Urothelium cell line (cell line): ENCODE measurements at regions not wholly inside any gene's neighbourhood (a gene's known extent, or its start where the extent isn't known, plus 50 kb on each side); places are given as distances from the start of the nearest gene placed in this dataset.

Experiments used
- DNase-seq: peaks from one replicate; pipeline ENCODE4 v3.0.0; 2011; ENCODE audit warnings: low spot score, mixed read lengths
- FAIRE-seq: peaks from 2 replicates; lab custom pipeline; 2011; peaks lifted over from hg19 to GRCh38; lab: Jason Lieb, UNC

DNA sequence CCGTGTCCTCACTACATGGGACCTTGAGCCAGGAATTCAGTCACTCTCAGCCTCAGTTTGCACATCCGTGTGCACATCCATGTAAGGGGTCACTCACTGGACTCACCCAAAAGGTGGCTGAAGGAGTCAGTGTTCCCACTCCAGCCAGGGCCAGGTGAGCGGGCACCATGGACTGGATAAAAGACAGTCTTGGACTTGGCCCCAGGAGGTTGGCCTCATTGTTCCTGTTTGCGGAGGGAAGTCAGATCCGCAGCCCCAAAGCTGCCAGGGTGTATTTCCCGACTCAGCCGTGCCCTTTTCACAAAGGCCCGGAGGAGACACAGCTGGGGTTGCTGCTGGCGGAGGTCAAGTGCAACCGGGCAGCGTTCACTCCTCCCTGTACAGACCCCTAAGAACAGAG is 170.7 kb upstream of the MYL2 start:
- FAIRE-seq (no peak), DNase-seq (no peak)

DNA sequence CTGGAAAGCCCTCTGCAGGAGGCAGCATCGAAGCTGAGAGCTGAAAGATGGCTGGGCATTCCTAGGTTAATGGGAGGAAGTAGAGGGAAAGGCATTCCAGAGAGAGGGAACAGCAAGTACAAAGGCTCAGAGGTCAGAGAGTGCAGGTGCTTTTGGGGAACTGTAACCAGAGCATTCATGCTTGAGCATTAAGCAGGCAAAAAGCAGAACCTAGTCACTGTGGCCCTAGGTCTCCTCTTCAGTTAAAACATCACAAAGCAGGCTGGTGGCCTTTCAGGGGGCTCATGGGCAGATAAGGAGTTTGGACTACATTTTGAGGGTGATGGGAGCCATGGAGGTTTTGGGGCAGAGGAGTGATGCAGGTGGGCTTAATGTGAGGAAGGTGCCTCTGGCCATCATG is 169.2 kb upstream of the MYL2 start:
- DNase-seq: no peak
- no peak for FAIRE-seq

DNA sequence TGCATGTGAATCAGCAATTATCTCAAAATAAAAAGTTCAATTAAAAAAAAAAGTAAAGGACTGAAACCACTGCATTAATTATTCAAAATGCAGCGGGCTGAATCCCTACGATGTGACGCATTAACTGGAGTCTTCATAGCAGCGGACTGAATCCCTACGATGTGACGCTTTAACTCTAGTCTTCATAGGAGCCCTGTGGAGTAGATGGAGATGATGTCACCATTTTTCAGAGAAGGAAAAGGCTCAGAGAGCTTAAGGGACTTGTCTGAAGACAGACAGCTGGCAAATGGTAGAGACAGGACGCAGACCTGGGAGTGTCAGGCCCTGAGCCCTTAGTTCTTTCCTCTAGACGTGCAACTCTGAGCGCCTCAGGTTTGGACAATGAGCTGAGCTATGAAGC is 168.0 kb upstream of the MYL2 start:
- DNase-seq (no peak), FAIRE-seq (no peak)

DNA sequence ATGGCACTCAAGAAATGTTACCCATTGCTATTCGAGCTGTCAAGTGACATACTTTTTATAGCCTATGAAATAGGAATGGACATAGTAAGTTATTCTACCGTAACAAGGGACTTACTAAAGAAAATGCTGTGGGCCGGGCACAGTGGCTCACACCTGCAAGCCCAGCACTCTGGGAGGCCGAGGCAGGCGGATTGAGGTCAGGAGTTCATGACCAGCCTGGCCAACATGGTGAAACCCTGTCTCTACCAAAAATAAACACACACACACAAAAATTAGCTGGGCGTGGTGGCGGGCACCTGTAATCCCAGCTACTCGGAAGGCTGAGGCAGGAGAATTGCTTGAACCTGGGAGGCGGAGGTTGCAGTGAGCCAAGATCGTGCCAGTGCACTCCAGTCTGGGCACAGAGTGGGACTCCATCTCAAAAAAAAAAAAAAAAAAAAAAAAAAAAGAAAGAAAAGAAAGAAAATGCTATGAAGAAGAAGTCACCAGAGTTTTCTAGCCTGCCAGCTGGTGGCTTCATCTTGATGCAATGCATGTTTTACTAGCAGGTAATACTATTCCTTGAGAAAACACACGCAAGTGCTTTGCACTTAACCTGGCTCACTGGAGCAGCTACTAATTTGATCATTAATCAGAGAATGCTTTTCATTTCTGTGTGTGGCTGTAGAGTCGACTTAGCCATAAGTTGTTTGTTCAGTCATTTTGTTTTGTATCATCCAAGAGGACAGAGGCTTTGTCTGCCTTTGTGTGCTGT is 166.7 kb upstream of the MYL2 start:
- DNase-seq: no peak
- FAIRE-seq: no peak

DNA sequence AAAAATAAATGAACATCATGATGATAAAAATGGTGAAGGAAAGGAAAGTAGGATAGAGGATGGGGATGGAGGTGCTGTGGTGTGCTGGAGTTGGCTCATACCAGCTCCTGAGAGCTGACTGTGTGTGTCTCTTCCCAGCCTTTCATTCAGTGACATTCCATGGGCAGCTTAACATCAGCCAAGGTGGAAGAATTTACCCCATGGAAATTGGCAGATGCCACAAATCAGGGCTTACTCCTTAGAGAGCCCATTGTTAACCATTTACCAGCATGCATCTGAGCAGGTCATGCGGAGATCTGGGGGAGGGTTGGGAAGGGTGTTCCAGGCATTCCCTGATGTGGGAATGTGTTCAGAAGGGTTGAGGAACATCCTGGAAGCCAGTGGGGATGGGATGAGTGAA is 164.7 kb upstream of the MYL2 start:
- FAIRE-seq: no peak
- DNase-seq: no peak

DNA sequence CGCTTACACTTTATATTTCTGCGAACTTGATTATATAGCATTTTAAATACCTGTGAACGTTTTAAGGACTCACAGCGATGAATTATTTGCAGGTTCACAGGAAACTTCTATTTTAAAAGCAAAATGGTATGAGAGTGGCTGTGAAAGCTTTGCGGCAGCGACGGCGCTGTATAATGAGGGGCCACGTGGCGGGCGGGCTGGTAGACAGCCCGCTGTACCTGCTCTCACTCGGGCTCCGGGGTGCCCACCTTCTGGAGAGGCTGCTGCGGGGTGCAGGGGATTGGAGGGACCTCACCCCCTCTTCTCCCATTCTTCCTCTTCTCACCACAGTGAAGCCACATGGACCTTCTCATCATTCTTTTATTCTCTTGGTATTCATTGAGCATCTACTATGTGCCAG is 164.2 kb upstream of the MYL2 start:
- no peak for DNase-seq
- FAIRE-seq: no peak

DNA sequence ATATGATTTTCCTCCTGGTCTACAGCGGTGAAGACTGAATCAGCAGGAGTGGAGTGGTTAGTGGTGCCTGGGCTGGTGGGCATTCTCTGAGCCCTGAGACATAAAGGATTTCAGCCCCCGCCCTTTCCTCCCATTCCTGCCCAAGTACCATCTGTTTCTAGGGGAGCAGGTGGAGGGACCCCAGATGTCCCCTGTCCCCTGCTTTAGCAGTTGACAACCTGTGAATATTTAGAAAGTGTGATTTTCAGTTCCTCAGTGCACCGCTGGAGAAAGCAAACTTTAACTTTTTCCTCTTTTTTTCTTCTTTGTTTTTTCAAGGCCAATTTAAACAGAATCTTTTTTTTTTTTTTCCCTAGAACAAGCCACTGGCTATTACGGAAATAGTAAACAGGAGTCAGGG is 163.8 kb upstream of the MYL2 start:
- FAIRE-seq: no peak

DNA sequence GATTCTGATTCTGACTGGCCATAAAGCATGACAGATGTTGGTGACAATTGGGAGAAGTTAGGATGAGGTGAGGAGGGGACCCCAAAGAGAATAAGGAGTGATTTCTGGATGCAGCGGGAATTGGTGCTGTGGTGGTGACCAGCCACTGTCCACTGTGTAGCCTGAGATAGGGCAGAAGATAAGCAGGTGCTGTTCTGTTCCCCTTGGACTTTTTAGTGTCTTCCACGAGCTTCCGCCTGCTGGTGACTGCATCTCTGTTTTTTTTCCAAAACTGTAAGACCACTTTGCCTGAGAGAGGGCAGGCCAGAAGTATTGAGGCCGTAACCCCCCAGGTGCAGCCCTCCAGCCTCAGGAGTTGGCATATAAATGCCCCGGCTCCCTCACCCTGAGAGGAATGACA is 161.2 kb upstream of the MYL2 start:
- DNase-seq (no peak), FAIRE-seq (no peak)

More for the DNA sequence above, 163.8 kb upstream of the MYL2 start:
- no peak for DNase-seq

DNA sequence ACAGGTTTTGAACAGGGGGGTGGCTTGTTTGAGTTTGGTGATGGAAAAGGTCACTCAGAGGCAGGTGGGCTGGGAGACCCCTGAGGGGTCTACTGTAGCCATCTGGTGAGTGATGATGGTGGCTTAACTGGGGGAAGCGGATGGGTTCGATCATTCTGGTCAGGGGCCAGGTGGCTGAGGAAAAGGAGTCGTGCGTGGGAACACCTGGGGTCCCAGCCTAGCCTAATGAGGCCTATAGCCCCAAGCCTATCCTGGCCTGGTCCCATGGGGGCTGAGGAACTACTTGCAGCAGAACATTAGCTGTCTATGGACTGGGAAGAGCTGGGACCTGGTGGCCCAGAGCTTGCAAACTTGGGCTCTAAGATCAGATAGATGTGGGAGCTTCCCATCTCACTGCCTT is 158.4 kb upstream of the MYL2 start:
- DNase-seq: no peak
- FAIRE-seq: no peak

DNA sequence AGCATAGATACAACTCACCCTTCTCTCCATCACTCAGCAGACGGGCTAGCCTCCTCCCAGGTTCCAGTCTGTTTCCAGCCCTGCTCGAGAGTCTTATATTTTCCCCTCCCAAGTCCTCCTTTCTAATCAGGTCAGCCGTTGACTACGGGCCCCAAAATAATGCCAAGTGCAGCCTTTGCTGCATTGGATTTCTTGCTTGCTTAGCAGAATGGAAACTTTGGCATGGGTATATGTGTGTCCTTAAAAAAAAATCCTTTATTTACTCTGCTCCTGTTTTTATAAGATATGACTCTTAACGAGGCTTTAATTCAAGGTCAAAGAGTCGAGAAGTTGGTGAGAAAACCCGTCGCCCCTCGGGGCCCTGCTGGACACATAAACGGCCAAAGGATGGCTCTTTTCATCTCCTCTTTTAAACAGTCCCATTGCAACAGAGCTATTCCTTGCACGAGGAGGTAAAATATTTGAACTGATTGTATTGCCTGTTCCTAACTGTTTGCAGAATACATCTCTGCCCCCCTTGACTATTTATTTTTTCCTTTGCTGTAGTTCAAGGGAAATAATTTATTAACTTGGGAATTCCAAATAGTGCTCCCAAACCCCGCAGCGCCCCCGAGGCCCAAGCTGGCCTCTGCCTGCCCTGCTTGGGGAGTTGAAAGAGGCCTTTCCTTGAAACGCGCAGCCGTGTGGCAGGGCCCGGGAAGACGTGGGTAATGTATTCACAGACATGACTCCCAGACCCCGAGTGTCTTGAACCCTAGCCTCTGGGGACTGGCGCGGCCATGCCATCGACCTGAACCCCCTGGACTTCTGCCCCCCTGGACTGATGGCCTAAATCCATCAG is 156.5 kb upstream of the MYL2 start:
- no peak for DNase-seq
- FAIRE-seq: no peak

DNA sequence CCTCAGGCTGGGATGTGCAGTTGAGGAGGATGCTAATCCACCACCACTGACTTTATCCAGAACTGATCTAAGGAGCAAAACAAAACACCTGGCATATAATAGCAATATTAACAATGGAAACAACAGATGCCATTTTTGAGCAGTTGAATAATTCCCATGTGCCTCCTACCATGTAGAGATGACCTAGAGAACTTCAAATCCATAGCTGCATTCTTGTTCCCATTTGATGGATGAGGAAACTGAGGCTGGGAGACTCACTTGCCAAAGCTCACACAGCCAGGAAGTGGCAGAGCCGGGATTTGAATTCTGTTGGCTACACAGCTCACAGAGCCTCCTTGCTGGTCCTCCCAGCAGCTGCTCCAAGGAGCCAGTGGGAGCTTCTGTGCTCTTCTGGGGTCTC is 155.8 kb upstream of the MYL2 start:
- DNase-seq: no peak
- no peak for FAIRE-seq

DNA sequence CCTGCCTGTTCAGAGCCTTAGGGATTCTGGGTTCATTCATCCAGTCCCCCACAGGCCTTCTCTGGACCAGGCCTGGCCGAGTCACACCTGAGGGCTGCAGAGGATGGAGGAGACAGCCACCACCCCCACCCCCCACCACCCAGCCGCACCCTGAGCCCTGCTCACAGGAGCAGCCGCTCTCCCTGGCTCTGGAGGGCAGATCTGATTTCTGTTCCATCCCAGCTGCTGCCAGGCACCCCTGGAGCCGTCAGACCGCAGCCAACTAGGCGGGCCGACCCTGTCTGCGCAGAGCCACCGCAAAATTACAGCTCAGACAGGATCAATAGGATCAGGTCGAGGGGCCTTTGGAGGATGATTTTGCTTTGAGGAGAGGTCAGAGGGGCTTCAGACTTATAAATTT is 154.6 kb upstream of the MYL2 start:
- FAIRE-seq (no peak), DNase-seq (no peak)

DNA sequence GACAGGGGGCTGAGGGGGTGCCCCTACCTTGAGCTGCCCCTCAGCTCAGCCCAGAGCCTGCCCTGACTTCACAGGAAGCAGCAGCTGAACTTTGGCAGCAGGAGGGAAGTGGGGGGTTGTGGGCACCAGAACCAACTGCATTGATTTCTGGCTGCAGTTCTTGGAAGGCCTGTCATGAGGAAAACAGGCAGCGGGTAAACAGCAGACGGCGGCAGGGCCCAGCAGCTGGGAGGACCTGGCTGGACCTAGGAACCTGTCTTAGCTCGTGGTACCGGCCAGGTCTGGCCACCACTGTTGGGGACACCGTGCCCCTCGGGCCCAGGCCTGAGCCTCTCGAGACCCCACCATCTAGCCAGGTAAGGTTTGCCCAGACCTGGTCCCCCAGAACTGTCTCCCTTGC is 154.2 kb upstream of the MYL2 start:
- DNase-seq: no peak
- no peak for FAIRE-seq

DNA sequence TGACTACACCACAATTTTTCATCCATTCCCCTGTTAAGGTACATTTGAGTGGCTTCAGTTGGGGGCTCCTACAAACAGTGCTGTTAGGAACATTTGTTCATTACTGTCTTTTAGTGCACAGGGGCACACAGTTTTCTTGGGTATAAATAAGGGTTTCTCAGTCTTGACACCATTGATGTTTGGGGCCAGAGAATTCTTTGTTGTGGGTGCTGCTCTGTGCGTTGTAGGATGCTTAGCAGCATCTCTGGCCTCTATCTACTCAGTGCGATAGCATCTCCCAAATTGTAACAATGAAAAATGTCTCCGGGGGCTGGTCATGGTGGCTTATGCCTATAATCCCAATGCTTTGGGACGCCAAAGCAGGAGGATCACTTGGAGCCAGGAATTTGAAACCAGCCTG is 153.0 kb upstream of the MYL2 start:
- DNase-seq (no peak), FAIRE-seq (no peak)

DNA sequence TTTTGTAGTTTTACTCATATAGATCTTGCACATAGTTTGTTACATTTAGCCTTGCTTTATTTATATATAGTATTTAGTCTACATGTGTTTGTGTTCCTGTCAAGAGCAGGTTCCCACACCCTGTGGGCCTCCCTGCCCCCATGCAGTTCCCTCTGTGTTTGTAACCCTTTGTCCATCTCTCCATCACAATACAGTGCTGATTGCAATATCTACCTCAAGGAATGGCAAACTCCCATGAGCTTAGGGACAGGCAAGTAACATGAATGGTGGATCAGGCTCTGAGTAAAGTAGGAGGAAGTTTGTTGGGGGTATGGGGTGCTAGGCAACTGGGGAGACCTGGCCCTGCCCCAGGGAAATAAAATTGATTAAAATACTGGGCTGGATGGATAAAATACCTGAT is 151.9 kb upstream of the MYL2 start:
- DNase-seq (no peak), FAIRE-seq (no peak)

DNA sequence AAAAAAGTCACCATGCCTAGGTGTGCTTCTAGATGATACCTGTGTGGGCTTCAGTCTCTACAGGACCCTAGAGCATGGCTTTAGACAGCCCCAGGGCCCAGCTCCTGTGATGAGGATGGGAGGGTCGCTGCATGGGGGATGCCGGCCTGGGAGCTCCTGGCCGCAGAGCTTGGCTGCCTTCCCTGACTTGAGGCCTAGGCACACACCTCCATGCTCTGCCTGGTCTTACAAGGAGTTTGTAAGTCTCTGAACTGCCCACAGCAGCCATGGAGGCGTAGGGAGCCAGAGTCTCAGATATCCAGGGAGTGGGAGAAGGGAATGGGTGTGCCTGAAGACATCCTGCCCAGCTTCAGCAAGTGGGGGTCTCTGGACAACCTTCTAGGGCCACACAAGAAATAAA is 149.5 kb upstream of the MYL2 start:
- FAIRE-seq (no peak), DNase-seq (no peak)

DNA sequence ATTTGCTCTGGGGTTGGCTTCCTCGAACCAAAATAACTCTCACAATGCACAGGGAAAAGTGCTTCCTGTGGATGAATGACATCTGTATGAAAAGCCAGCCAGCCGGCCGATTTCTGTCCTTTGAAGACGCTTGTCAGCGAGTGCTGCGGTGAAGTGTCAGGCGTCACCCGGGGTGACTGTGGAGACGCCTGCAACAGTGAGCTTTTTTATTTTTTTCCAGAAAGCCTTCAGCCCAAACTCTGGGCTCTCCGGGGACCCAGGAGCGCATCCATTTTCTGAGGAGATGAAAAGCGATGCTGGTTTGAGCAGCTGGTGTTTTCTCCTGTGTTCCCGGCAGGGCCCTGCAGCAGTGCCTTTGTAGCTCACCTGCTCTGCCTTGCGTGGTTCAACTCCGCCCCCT is 147.9 kb upstream of the MYL2 start:
- DNase-seq (no peak), FAIRE-seq (no peak)

DNA sequence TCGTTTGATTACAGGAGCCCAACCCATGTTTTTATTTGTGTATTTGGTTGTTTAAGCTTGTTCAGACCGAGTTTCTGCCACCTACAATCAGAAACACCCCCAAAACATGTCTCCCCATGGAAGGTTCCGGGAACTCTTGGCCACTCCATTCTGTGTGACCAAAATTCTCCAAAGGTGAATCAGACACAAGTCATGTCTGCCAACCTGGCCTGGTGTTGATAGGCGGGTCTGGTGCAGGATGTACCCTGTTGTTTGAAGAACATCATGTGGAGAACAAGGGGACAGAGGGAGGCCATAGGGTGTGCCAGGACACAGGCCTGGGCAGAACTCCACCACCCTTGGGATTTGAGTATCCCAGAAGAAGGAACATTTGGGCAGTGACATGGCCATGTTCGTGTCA is 147.1 kb upstream of the MYL2 start:
- FAIRE-seq (no peak), DNase-seq (peak; percentile 18)

DNA sequence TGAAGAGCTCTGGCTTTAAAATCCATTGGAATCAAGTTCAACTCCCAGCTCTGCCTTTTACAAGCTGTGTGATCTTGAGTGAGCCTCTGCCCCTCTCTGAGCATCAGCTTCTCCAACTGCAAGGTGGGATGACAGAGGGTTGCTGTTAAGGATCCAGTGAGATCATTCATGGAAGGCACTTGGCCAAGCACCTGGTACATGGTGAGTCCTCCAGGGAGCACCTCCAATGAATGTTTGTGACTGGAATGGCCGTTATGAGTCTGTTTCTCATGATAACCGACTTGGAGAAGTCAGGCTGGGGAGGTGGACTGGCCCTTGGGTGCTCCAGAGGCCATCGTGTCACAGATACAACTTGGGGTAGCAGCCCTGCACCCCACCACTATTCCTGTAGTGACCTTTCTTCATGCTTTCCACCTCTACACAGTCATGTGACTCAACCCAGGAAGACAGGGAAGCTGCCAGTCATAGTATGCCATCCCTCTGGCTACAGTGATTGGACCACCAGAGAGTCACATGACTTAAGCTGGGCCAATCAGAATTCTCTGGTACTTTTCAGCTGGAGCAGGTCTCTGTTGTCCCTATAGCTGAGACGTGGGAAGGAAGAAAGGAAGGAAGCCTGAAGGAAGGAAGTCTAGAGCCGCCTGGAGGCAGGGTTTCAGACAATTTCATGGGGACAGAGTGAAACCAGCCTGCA is 146.5 kb upstream of the MYL2 start:
- peak; percentile 17 for DNase-seq
- FAIRE-seq: no peak

DNA sequence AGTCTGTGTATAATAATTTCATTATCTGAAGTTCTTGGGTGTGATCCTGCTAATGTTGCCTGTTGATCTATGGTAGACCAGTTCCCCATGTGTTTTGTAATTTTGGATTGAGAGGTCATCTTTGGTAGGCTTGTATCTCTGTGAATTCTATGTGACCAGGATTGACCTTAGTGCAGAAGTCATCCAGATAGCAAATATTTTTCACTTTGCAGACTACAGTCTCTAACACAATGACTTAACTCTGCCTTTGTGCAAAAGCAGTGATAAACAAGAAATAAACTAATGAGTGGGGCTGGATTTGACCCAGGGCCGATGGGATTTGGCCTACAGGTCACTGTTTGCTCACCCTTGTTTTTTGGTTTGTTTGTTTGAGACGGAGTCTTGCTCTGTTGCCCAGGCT is 144.6 kb upstream of the MYL2 start:
- DNase-seq: no peak
- no peak for FAIRE-seq

DNA sequence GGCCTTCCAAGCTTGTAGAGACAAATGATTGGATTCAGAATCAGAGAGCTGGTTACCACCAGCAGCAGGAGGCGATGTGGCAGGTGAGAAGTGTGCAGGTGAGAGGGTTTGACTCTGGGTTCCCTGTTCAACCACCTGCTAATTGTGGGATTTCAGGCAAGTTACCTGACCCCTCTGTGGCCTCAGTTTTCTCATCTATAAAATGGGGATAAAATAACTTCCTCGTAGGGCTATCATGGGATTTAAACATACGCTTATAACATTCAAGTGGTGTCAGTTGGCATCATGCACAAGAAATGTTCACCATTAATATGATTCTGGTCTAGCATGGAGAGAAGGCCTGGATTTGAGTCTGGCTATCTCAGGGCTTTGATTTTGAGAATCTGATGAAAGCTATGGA is 143.8 kb upstream of the MYL2 start:
- no peak for DNase-seq
- FAIRE-seq: no peak
